ENCODE measurements at regions not wholly inside any gene's neighbourhood (a gene's known extent, or its start where the extent isn't known, plus 50 kb on each side); places are given as distances from the start of the nearest gene placed in this dataset.

GRCh38 chr11:81331088-81331487, 1402.6 kb downstream of the FAM181B start:
- H3K27ac ChIP-seq (ENCODE audit: low read depth in 1 of 2, low read length in 2 of 2) = no peak overlapping the region
- H3K9me3 ChIP-seq (ENCODE audit: control insufficient read depth in 4 of 4, low read length in 3 of 4) = no peaks in the 10 kb centered on the region
- no peak for TF ChIP-seq EGR1 (IDR thresholded peaks at IDR 0.05; ENCODE audit: low read depth in 2 of 2)
- TF ChIP-seq REST (IDR thresholded peaks at IDR 0.05) = no peak
- TF ChIP-seq RXRA (IDR thresholded peaks at IDR 0.05) = no peak
- TF ChIP-seq JUND (IDR thresholded peaks at IDR 0.05) = no peak
- no peak for TF ChIP-seq RAD21 (IDR thresholded peaks at IDR 0.05)
- no peak for TF ChIP-seq FOXA2 (IDR thresholded peaks at IDR 0.05)
- TF ChIP-seq NR2F2 (IDR thresholded peaks at IDR 0.05) = no peak
- no peak for TF ChIP-seq CTCF (IDR thresholded peaks at IDR 0.05; ENCODE audit: low read depth, low read length, missing input control)
- TF ChIP-seq YY1 (IDR thresholded peaks at IDR 0.05) = no peak
- TF ChIP-seq ZBTB33 (IDR thresholded peaks at IDR 0.05) = no peak
- no peak for TF ChIP-seq HNF4A (conservative IDR thresholded peaks at IDR 0.05)
- no peak for TF ChIP-seq MAX (IDR thresholded peaks at IDR 0.05)
- no peak for TF ChIP-seq HNF4G (IDR thresholded peaks at IDR 0.05)
- no peak for TF ChIP-seq TAF1 (conservative IDR thresholded peaks at IDR 0.05)
- TF ChIP-seq SP1 (IDR thresholded peaks at IDR 0.05) = no peak
- TF ChIP-seq FOXA1 (IDR thresholded peaks at IDR 0.05) = no peak
- no peak for TF ChIP-seq GABPA (IDR thresholded peaks at IDR 0.05 in 1 of 2, conservative IDR thresholded peaks at IDR 0.05 in 1 of 2)
- TF ChIP-seq ATF3 (IDR thresholded peaks at IDR 0.05) = no peak
- 84% methylated on average over 4 of the region's 4 CpGs for WGBS
- no peak for DNase-seq (ENCODE audit: low spot score)
- peaks cover 0 to 3% (median 0%) of the 10 kb centered on the region in 4 donors for H3K27me3 ChIP-seq (ENCODE audit: control insufficient read depth in 4 of 4, insufficient read depth in 4 of 4, low read length in 3 of 4)
- no peaks in the 10 kb centered on the region for H3K36me3 ChIP-seq (ENCODE audit: control insufficient read depth in 4 of 4, insufficient read depth in 3 of 4, low read depth in 1 of 4, low read length in 3 of 4)
- no peaks in the 10 kb centered on the region for H3K4me1 ChIP-seq (ENCODE audit: control insufficient read depth in 4 of 4, insufficient read depth in 4 of 4, low read length in 3 of 4)
- H3K4me3 ChIP-seq (ENCODE audit: low read depth in 1 of 3, low read length in 3 of 3) = no peak overlapping the region
- no peak overlapping the region for H3K9ac ChIP-seq (ENCODE audit: low read depth in 1 of 2, low read length in 2 of 2)

Measured in liver (tissue), 8 donors.